Fibroblast of lung (primary cell): ENCODE measurements at regions not wholly inside any gene's neighbourhood (a gene's known extent, or its start where the extent isn't known, plus 50 kb on each side); places are given as distances from the start of the nearest gene placed in this dataset.

Source experiments
- DNase-seq, 2 donors: peaks; one replicate each; pipeline versions ENCODE4 v3.0.0 to v3.0.0-alpha.2; 2010; ENCODE audit warnings: low read depth in 2 of 2
- H2AFZ ChIP-seq: 2 replicates; pipeline ENCODE4 v1.5.1; 2012; ENCODE audit warnings: low read length, control low read depth, inconsistent platforms
- H3K27ac ChIP-seq: 2 replicates; pipeline ENCODE4 v1.5.1; 2011; ENCODE audit warnings: low read length, control low read depth; ENCODE audit not compliant: insufficient read depth
- H3K27me3 ChIP-seq: 2 replicates; pipeline ENCODE4 v1.5.1; 2011; ENCODE audit warnings: mild to moderate bottlenecking, low read length; ENCODE audit not compliant: control insufficient read depth, insufficient read depth
- H3K36me3 ChIP-seq: 2 replicates; pipeline ENCODE4 v1.5.1; 2011; ENCODE audit warnings: low read length; ENCODE audit not compliant: control insufficient read depth, insufficient read depth
- H3K4me1 ChIP-seq: 2 replicates; pipeline ENCODE4 v1.5.1; 2011; ENCODE audit warnings: low read length; ENCODE audit not compliant: control insufficient read depth, insufficient read depth; ENCODE audit errors: extremely low read depth
- H3K4me2 ChIP-seq: 2 replicates; pipeline ENCODE4 v1.5.1; 2011; ENCODE audit warnings: low read length, control low read depth; ENCODE audit not compliant: insufficient read depth; ENCODE audit errors: extremely low read depth
- H3K4me3 ChIP-seq, 4 experiments: fragments of 200-600 bp in 1 of 4; sonication (generic) in 1 of 4; replicated peaks in 1 of 4; 2 replicates each; pipeline ENCODE4 v1.5.1; 2011 to 2016; ENCODE audit warnings: low read length in 4 of 4, low read depth in 3 of 4, mild to moderate bottlenecking in 3 of 4, control low read depth in 2 of 4, inconsistent platforms in 1 of 4, mixed read lengths in 1 of 4; ENCODE audit not compliant: insufficient read depth in 1 of 4; ENCODE audit errors: control extremely low read depth in 1 of 4
- H3K79me2 ChIP-seq: 2 replicates; pipeline ENCODE4 v1.5.1; 2012; ENCODE audit warnings: mild to moderate bottlenecking, low read length, inconsistent platforms; ENCODE audit not compliant: control insufficient read depth, insufficient read depth
- H3K9ac ChIP-seq: 2 replicates; pipeline ENCODE4 v1.5.1; 2011; ENCODE audit warnings: mild to moderate bottlenecking, low read length, control low read depth; ENCODE audit not compliant: insufficient read depth
- H3K9me3 ChIP-seq: 2 replicates; pipeline ENCODE4 v1.5.1; 2012; ENCODE audit warnings: low read depth, low read length; ENCODE audit not compliant: control insufficient read depth, insufficient read depth
- H4K20me1 ChIP-seq: 2 replicates; pipeline ENCODE4 v1.5.1; 2011; ENCODE audit warnings: low read length; ENCODE audit not compliant: control insufficient read depth, insufficient read depth; ENCODE audit errors: extremely low read depth
- EZH2 ChIP-seq: IDR thresholded peaks from 2 replicates; pipeline ENCODE4 v1.5.1; 2012; ENCODE audit warnings: low read length, control low read depth, mild to moderate bottlenecking; ENCODE audit errors: missing control alignments
- TF ChIP-seq, protein P1 (sequence below), 2 donors: IDR thresholded peaks in 1 of 2; conservative IDR thresholded peaks in 1 of 2; 1 replicate in 1 of 2; 2 replicates in 1 of 2; pipeline ENCODE4 v1.5.1; 2011 to 2012; ENCODE audit warnings: low read length in 2 of 2, control low read depth in 1 of 2, inconsistent platforms in 1 of 2, low read depth in 1 of 2, mild to moderate bottlenecking in 1 of 2

DNA sequence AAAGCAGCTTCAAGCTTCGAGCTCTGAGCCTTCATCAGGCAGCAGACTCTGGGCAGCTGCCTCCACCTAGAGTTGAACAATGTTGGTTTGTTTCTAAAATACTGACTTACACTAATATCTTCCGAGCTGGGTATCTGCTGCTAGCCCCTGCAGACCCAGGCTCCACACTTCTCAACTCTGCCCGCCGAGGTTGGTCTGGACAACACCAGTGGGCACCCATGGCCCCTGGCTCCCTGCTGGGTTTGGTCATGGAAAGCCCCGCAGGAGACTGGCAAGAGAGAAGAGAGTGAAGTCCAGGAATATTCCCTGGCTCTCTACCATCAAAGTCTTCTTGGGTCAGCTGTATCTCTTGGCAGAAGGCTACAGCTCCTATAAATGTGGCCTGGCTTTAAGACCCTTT lies 214.2 kb upstream of the TMEM132C start:
- TF ChIP-seq EZH2: no peak
- TF ChIP-seq, protein P1, sequence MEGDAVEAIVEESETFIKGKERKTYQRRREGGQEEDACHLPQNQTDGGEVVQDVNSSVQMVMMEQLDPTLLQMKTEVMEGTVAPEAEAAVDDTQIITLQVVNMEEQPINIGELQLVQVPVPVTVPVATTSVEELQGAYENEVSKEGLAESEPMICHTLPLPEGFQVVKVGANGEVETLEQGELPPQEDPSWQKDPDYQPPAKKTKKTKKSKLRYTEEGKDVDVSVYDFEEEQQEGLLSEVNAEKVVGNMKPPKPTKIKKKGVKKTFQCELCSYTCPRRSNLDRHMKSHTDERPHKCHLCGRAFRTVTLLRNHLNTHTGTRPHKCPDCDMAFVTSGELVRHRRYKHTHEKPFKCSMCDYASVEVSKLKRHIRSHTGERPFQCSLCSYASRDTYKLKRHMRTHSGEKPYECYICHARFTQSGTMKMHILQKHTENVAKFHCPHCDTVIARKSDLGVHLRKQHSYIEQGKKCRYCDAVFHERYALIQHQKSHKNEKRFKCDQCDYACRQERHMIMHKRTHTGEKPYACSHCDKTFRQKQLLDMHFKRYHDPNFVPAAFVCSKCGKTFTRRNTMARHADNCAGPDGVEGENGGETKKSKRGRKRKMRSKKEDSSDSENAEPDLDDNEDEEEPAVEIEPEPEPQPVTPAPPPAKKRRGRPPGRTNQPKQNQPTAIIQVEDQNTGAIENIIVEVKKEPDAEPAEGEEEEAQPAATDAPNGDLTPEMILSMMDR (conservative IDR thresholded peaks at IDR 0.05 in 1 of 2, IDR thresholded peaks at IDR 0.05 in 1 of 2; ENCODE audit: low read depth in 1 of 2, low read length in 2 of 2): no peak
- Histone ChIP-seq H3K4me3 (no peak overlapping the region), H3K4me2 (no peak overlapping the region), H3K4me1 (no peaks in the 10 kb centered on the region), H4K20me1 (no peaks in the 10 kb centered on the region), H3K9ac (no peak overlapping the region), H2AFZ (no peak overlapping the region), H3K27ac (no peak overlapping the region), H3K79me2 (no peaks in the 10 kb centered on the region), H3K36me3 (no peaks in the 10 kb centered on the region), H3K9me3 (no peaks in the 10 kb centered on the region), H3K27me3 (no peaks in the 10 kb centered on the region)
- no peak for DNase-seq

DNA sequence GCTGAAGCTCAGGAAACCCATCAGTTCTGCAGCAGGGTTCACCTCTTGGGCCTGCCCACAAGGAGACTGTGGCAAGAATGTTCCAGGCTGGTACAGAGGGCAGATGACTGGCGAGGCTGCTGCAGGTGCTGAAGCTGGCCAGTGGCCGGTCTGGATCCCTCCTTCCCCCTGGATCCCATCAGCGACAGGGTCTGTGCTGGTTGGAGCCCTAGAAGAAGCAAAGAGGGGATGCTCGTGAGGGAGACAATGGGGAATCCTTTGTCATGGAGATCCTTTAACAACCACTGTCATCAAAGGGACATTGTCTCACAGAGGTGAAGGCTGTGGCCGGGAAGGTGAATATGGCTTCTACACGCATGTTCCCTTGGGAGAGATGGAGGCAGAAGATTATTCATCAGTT lies 211.4 kb upstream of the TMEM132C start:
- H3K36me3 ChIP-seq: no peaks in the 10 kb centered on the region
- no peak for TF ChIP-seq EZH2
- TF ChIP-seq, protein P1 (conservative IDR thresholded peaks at IDR 0.05 in 1 of 2, IDR thresholded peaks at IDR 0.05 in 1 of 2; ENCODE audit: low read depth in 1 of 2, low read length in 2 of 2): no peak
- H3K79me2 ChIP-seq: no peaks in the 10 kb centered on the region
- H3K4me3 ChIP-seq: no peak overlapping the region
- H3K9ac ChIP-seq: no peak overlapping the region
- H3K27ac ChIP-seq: no peak overlapping the region
- no peak overlapping the region for H3K4me2 ChIP-seq
- H4K20me1 ChIP-seq: no peaks in the 10 kb centered on the region
- no peaks in the 10 kb centered on the region for H3K4me1 ChIP-seq
- no peaks in the 10 kb centered on the region for H3K27me3 ChIP-seq
- no peak for DNase-seq
- H2AFZ ChIP-seq: no peak overlapping the region
- H3K9me3 ChIP-seq: no peaks in the 10 kb centered on the region

DNA sequence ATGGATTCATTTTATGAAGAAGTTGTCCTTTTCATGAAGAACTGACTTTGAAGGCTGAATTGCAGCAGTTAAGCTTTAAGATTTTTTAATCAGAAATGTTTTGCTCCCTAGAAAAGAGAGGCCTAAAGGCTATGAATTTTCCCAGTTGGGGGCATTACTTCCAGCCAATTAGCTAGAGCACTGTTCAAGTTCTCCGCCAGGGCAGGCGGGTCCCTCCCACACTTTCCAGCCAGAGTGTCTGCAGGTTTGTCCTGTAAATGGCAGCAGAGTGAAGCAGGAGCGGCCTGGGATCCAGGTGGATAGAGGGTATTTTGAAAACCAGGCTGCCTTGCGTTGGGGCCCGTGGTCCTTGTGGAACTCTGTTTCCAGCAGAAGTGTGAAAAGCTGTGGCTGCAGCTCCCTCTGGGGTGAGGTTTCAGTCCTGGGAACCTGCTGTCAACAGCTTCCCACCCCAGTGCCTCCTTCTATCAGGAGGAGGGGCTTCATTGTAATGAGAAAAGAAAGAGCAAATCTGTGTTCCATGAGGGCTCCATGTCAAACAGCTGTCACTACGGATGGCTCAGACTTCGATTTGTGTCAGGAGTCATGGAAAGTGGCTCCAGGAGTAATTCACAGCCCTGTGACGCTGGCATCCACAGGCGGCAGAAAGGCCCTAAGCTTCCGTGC lies 210.7 kb upstream of the TMEM132C start:
- Histone ChIP-seq H3K36me3 (no peaks in the 10 kb centered on the region), H3K9me3 (no peaks in the 10 kb centered on the region), H3K4me1 (no peaks in the 10 kb centered on the region), H3K27me3 (no peaks in the 10 kb centered on the region), H3K27ac (no peak overlapping the region), H4K20me1 (no peaks in the 10 kb centered on the region), H2AFZ (no peak overlapping the region), H3K79me2 (no peaks in the 10 kb centered on the region), H3K4me3 (no peak overlapping the region), H3K4me2 (no peak overlapping the region), H3K9ac (no peak overlapping the region)
- DNase-seq: no peak
- TF ChIP-seq, protein P1 (conservative IDR thresholded peaks at IDR 0.05 in 1 of 2, IDR thresholded peaks at IDR 0.05 in 1 of 2; ENCODE audit: low read depth in 1 of 2, low read length in 2 of 2): no peak
- TF ChIP-seq EZH2: no peak
